ENCODE measurements at regions not wholly inside any gene's neighbourhood (a gene's known extent, or its start where the extent isn't known, plus 50 kb on each side); places are given as distances from the start of the nearest gene placed in this dataset.

DNA sequence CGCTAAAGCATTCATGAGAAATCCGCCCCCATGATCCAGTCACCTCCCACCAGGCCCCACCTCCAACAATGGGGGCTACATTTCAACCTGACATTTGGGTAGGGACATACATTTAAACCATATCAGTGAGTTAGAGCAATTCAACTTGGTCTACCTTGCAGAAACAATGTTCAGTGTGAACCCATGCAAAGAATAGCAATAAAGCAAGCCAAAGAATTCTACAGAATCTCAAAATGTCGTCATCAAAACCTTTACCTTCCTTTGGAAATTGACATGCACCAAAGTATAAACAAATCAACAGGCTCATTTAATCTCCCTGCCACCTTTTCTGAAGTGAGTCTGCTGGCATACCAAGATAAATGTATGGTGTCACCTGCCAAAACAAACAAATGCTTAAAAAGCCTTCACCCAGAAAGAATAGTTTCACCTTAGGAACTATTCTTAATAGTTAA, 68.8 kb upstream of the ABLIM1 start:
- Mint-ChIP-seq H3K27ac (peak overlapping the region; percentile 41), H3K27me3 (ENCODE audit: low read depth, poor library complexity) (peaks cover 18% of the 10 kb centered on the region), H3K9me3 (peaks cover 7% of the 10 kb centered on the region), H3K36me3 (ENCODE audit: low read depth) (no peaks in the 10 kb centered on the region), H3K4me3 (no peak overlapping the region), H3K4me1 (peaks cover 19% of the 10 kb centered on the region)
- TF ChIP-seq, protein P1, sequence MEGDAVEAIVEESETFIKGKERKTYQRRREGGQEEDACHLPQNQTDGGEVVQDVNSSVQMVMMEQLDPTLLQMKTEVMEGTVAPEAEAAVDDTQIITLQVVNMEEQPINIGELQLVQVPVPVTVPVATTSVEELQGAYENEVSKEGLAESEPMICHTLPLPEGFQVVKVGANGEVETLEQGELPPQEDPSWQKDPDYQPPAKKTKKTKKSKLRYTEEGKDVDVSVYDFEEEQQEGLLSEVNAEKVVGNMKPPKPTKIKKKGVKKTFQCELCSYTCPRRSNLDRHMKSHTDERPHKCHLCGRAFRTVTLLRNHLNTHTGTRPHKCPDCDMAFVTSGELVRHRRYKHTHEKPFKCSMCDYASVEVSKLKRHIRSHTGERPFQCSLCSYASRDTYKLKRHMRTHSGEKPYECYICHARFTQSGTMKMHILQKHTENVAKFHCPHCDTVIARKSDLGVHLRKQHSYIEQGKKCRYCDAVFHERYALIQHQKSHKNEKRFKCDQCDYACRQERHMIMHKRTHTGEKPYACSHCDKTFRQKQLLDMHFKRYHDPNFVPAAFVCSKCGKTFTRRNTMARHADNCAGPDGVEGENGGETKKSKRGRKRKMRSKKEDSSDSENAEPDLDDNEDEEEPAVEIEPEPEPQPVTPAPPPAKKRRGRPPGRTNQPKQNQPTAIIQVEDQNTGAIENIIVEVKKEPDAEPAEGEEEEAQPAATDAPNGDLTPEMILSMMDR (IDR thresholded peaks at IDR 0.05) = no peak
- no peak for DNase-seq

DNA sequence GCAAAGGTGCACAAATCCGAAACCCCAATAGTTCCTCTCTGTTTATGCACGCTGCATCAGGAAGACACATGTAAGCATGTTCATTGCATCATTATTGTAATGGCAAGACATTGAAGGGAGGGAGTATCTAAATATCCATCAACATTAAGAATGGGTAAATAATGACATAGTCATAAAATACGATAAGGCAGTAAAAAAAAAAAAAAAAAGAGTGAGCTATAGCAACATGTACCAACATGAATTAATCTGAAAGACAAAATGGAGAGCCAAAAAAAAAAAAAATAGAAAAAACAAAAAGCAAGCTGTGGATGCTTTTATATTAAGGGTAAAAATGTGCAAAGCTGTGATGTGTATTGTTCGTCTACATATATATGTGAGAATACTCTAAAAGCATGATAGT, 70.2 kb upstream of the ABLIM1 start:
- TF ChIP-seq, protein P1 (IDR thresholded peaks at IDR 0.05) = no peak
- Mint-ChIP-seq H3K27me3 (ENCODE audit: low read depth, poor library complexity) (peaks cover 12% of the 10 kb centered on the region), H3K9me3 (peaks cover 7% of the 10 kb centered on the region), H3K4me3 (no peak overlapping the region), H3K4me1 (peaks cover 12% of the 10 kb centered on the region), H3K27ac (no peak overlapping the region), H3K36me3 (ENCODE audit: low read depth) (no peaks in the 10 kb centered on the region)
- no peak for DNase-seq

DNA sequence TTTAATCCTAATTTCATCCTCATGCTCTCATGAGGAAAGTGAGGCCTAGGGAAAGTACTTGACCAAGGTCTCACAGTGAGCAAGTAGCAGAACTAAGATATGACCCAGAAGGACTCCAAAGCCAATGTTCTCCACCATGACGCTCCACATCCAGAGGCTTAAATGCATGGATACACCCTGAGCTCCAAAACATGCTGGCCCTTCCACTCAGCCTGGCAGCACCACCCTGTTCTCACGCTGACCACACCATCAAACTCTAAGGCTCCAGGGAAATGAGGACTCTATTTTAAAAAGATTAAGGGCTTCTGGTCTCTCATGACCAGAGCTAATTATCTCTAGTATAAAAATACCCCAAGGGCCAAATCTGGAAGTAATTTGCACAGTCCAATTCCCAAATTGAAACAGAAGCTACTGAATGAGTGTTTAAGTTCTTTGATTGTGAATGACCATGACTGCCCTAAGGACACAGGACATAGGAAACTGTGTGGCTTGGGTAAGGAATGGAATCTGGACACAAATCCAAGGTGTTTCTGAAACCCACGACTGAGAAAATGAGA, 71.1 kb upstream of the ABLIM1 start:
- DNase-seq = no peak
- peaks cover 7% of the 10 kb centered on the region for H3K9me3 Mint-ChIP-seq
- H3K36me3 Mint-ChIP-seq (ENCODE audit: low read depth) = no peaks in the 10 kb centered on the region
- H3K4me3 Mint-ChIP-seq = no peak overlapping the region
- TF ChIP-seq, protein P1 (IDR thresholded peaks at IDR 0.05) = no peak
- H3K27me3 Mint-ChIP-seq (ENCODE audit: low read depth, poor library complexity) = peaks cover 12% of the 10 kb centered on the region
- no peak overlapping the region for H3K27ac Mint-ChIP-seq
- H3K4me1 Mint-ChIP-seq = peaks cover 12% of the 10 kb centered on the region

- Mint-ChIP-seq H3K36me3 (ENCODE audit: low read depth) (no peaks in the 10 kb centered on the region), H3K27me3 (ENCODE audit: low read depth, poor library complexity) (peaks cover 12% of the 10 kb centered on the region), H3K4me3 (no peak overlapping the region), H3K27ac (no peak overlapping the region), H3K9me3 (peaks cover 7% of the 10 kb centered on the region), H3K4me1 (peaks cover 12% of the 10 kb centered on the region)
- TF ChIP-seq, protein P1 (IDR thresholded peaks at IDR 0.05) = no peak
- DNase-seq = no peak
Measured at GRCh38 chr10:114730291-114730690, 72.2 kb upstream of the ABLIM1 start.

- Mint-ChIP-seq H3K9me3 (peaks cover 3% of the 10 kb centered on the region), H3K27ac (no peak overlapping the region), H3K36me3 (ENCODE audit: low read depth) (no peaks in the 10 kb centered on the region), H3K4me1 (no peaks in the 10 kb centered on the region), H3K4me3 (no peak overlapping the region), H3K27me3 (ENCODE audit: low read depth, poor library complexity) (no peaks in the 10 kb centered on the region)
- no peak for DNase-seq
- TF ChIP-seq, protein P1 (IDR thresholded peaks at IDR 0.05) = no peak
Measured at GRCh38 chr10:114732931-114733330, 74.9 kb upstream of the ABLIM1 start.

DNA sequence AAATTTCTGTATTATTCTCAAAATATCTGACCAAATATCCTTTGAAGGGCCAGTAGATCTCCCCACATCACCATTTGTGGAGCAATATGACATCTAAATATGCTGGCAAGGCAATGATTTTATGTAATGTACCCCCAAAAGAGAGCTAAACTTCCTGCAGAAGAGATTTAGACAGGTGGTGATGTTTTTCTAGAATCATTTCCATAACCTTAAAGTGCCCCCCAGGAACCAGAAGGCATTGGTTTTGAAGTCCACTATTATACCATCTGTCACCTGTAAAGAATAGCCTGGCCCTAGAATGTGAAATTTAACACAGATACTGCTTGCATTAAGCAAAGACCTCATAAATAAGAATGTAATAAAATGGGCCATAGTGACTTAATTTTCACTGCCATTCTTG, 77.9 kb upstream of the ABLIM1 start:
- Mint-ChIP-seq H3K27ac (no peak overlapping the region), H3K4me1 (no peaks in the 10 kb centered on the region), H3K4me3 (no peak overlapping the region), H3K27me3 (ENCODE audit: low read depth, poor library complexity) (peaks cover 9% of the 10 kb centered on the region), H3K9me3 (no peaks in the 10 kb centered on the region), H3K36me3 (ENCODE audit: low read depth) (no peaks in the 10 kb centered on the region)
- no peak for DNase-seq
- TF ChIP-seq, protein P1 (IDR thresholded peaks at IDR 0.05) = no peak

Measured in nephron progenitor cell (in vitro differentiated cells).